Bronchial epithelial cell (primary cell): ENCODE measurements at regions not wholly inside any gene's neighbourhood (a gene's known extent, or its start where the extent isn't known, plus 50 kb on each side); places are given as distances from the start of the nearest gene placed in this dataset.

Experiments
- DNase-seq: peaks from one replicate; pipeline ENCODE4 v3.0.0-alpha.2; 2010; ENCODE audit warnings: low read depth
- FAIRE-seq: peaks from 2 replicates; lab custom pipeline; 2011; peaks lifted over from hg19 to GRCh38; lab: Jason Lieb, UNC
- H3K27me3 ChIP-seq: 2 replicates; pipeline ENCODE4 v1.5.1; 2011; ENCODE audit warnings: low read length; ENCODE audit not compliant: control insufficient read depth, insufficient read depth
- H3K36me3 ChIP-seq: 2 replicates; pipeline ENCODE4 v1.5.1; 2011; ENCODE audit warnings: low read length; ENCODE audit not compliant: control insufficient read depth, insufficient read depth
- H3K4me3 ChIP-seq: 2 replicates; pipeline ENCODE4 v1.5.1; 2011; ENCODE audit warnings: mild to moderate bottlenecking, low read depth, low read length, control low read depth
- TF ChIP-seq, protein P1 (sequence below): IDR thresholded peaks from 2 replicates; pipeline ENCODE4 v1.5.1; 2011; ENCODE audit warnings: mild to moderate bottlenecking, moderate library complexity, low read length, control low read depth, inconsistent platforms; ENCODE audit not compliant: insufficient read depth, severe bottlenecking

GRCh38 chr5:19189176-19189575 lies 798.8 kb downstream of the CDH18 start:
- H3K36me3 ChIP-seq, result no peaks in the 10 kb centered on the region
- TF ChIP-seq, protein P1, sequence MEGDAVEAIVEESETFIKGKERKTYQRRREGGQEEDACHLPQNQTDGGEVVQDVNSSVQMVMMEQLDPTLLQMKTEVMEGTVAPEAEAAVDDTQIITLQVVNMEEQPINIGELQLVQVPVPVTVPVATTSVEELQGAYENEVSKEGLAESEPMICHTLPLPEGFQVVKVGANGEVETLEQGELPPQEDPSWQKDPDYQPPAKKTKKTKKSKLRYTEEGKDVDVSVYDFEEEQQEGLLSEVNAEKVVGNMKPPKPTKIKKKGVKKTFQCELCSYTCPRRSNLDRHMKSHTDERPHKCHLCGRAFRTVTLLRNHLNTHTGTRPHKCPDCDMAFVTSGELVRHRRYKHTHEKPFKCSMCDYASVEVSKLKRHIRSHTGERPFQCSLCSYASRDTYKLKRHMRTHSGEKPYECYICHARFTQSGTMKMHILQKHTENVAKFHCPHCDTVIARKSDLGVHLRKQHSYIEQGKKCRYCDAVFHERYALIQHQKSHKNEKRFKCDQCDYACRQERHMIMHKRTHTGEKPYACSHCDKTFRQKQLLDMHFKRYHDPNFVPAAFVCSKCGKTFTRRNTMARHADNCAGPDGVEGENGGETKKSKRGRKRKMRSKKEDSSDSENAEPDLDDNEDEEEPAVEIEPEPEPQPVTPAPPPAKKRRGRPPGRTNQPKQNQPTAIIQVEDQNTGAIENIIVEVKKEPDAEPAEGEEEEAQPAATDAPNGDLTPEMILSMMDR, result no peak
- no peak overlapping the region for H3K4me3 ChIP-seq
- H3K27me3 ChIP-seq, result no peaks in the 10 kb centered on the region
- DNase-seq (no peak), FAIRE-seq (no peak)

- TF ChIP-seq, protein P1, result no peak
- Histone ChIP-seq H3K27me3 (no peaks in the 10 kb centered on the region), H3K36me3 (no peaks in the 10 kb centered on the region), H3K4me3 (no peak overlapping the region)
- DNase-seq (no peak), FAIRE-seq (no peak)
Observed at GRCh38 chr5:19193631-19194030, 794.4 kb downstream of the CDH18 start.

- TF ChIP-seq, protein P1, result no peak
- FAIRE-seq (no peak), DNase-seq (no peak)
- H3K4me3 ChIP-seq, result no peak overlapping the region
- H3K27me3 ChIP-seq, result no peaks in the 10 kb centered on the region
- H3K36me3 ChIP-seq, result no peaks in the 10 kb centered on the region
Observed at GRCh38 chr5:19196631-19197030, 791.4 kb downstream of the CDH18 start.

DNA sequence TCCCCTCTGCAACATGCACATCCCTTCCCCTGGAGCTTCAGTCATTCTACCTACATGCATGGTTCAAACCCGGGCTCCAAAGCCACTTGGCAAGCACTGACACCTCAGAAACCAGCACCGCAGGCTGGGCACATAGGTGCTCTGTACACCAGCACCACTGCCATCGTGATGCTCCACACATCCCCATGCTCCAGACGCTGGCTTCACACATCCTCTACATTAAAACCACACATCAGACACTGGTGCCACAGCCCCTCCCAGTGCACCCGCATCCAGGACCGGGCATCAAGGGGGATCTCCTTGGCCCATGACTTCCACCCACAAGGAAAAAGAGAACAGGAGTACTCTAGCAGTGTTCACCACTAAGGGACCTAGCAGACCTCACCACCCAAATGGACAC lies 787.7 kb downstream of the CDH18 start:
- no peak for FAIRE-seq

DNA sequence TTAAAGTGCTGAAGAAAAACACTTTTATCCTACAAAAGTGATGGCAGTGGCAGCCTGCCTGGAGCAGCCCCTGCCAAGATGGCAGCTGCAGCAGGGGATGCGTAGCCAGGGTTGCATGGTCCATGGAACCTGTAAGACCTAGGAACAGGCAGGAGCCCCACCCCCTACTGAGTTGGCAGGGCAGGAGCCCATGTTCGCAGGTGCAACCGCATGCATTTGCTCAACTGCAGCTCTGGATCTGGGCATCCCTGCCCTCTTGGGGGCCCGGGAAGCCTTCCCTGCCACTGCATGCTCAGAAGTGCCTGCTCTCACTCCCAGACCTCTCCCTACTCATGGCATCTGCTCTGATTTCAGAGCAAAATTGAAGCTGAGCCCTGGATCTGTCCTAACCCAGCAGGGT lies 779.6 kb downstream of the CDH18 start:
- Histone ChIP-seq H3K27me3 (no peaks in the 10 kb centered on the region), H3K4me3 (no peak overlapping the region), H3K36me3 (no peaks in the 10 kb centered on the region)
- DNase-seq, result no peak
- TF ChIP-seq, protein P1, result no peak
- FAIRE-seq, result no peak

More for the DNA sequence above, 787.7 kb downstream of the CDH18 start:
- TF ChIP-seq, protein P1, result no peak
- H3K27me3 ChIP-seq, result no peaks in the 10 kb centered on the region
- H3K36me3 ChIP-seq, result no peaks in the 10 kb centered on the region
- no peak for DNase-seq
- no peak overlapping the region for H3K4me3 ChIP-seq

GRCh38 chr5:19210886-19211285 lies 777.1 kb downstream of the CDH18 start:
- Histone ChIP-seq H3K27me3 (no peaks in the 10 kb centered on the region), H3K4me3 (no peak overlapping the region), H3K36me3 (no peaks in the 10 kb centered on the region)
- FAIRE-seq (no peak), DNase-seq (no peak)
- TF ChIP-seq, protein P1, result no peak
